Vagina (tissue), 2 donors: ENCODE measurements at regions not wholly inside any gene's neighbourhood (a gene's known extent, or its start where the extent isn't known, plus 50 kb on each side); places are given as distances from the start of the nearest gene placed in this dataset.

ENCODE experiments used
- CTCF ChIP-seq, 3 experiments: fragments of 450-650 bp in 2 of 3; fragments of 200-600 bp in 1 of 3; sonication (generic) in 1 of 3; IDR thresholded peaks; one replicate each; pipeline ENCODE4 v1.5.1; 2017 to 2019; ENCODE audit warnings: antibody characterized with exemption in 3 of 3, mild to moderate bottlenecking in 2 of 3, moderate library complexity in 2 of 3
- POLR2A ChIP-seq, 2 donors: fragments of 450-650 bp; IDR thresholded peaks; one replicate each; pipeline ENCODE4 v1.6.1; 2017; ENCODE audit warnings: antibody characterized with exemption in 2 of 2, mild to moderate bottlenecking in 2 of 2, moderate library complexity in 2 of 2
- POLR2AphosphoS5 ChIP-seq, 2 donors: sonication (generic); formaldehyde crosslinking; IDR thresholded peaks; one replicate each; pipeline ENCODE4 v1.9.0; 2017; ENCODE audit warnings: antibody characterized with exemption in 2 of 2, mild to moderate bottlenecking in 2 of 2, low read depth in 1 of 2; ENCODE audit not compliant: insufficient read depth in 1 of 2

- TF ChIP-seq CTCF (IDR thresholded peaks at IDR 0.05) (no peak), POLR2A (IDR thresholded peaks at IDR 0.05) (no peak), POLR2AphosphoS5 (IDR thresholded peaks at IDR 0.05; ENCODE audit: insufficient read depth in 1 of 2, low read depth in 1 of 2) (no peak)
These were observed 584.2 kb upstream of the SLITRK1 start for GRCh38 chr13:84466461-84466860.
